GM23338 (cell line): ENCODE measurements at regions not wholly inside any gene's neighbourhood (a gene's known extent, or its start where the extent isn't known, plus 50 kb on each side); places are given as distances from the start of the nearest gene placed in this dataset.

Source experiments
- ATAC-seq: fragments of 200-7000 bp; cut with Tn5 transposase; 3 replicates; pipeline ENCODE4 v1.9.1; 2020
- DNase-seq: peaks from one replicate; pipeline ENCODE4 v3.0.0-alpha.2; 2015; ENCODE audit warnings: low spot score
- H2AFZ ChIP-seq: fragments of 200-600 bp; sonication (generic); 2 replicates; pipeline ENCODE4 v1.8.0; 2016; ENCODE audit warnings: antibody characterized with exemption, mild to moderate bottlenecking, moderate library complexity
- H3F3A ChIP-seq: fragments of 200-600 bp; sonication (generic); replicated peaks from 2 replicates; pipeline ENCODE4 v1.8.0; 2017; ENCODE audit warnings: antibody characterized with exemption, mixed run types, low read depth
- H3K27ac ChIP-seq: fragments of 200-600 bp; sonication (generic); 2 replicates; pipeline ENCODE4 v1.6.1; 2016; ENCODE audit warnings: low read depth
- H3K27me3 ChIP-seq: fragments of 200-600 bp; sonication (generic); 2 replicates; pipeline ENCODE4 v1.8.0; 2016; ENCODE audit warnings: mild to moderate bottlenecking, mixed run types, moderate library complexity; ENCODE audit not compliant: insufficient read depth
- H3K36me3 ChIP-seq: fragments of 200-600 bp; sonication (generic); 2 replicates; pipeline ENCODE4 v1.8.0; 2016; ENCODE audit warnings: mild to moderate bottlenecking; ENCODE audit not compliant: insufficient read depth
- H3K4me1 ChIP-seq: fragments of 200-600 bp; sonication (generic); 2 replicates; pipeline ENCODE4 v1.8.0; 2016; ENCODE audit warnings: mild to moderate bottlenecking, moderate library complexity; ENCODE audit not compliant: insufficient read depth
- H3K4me2 ChIP-seq: fragments of 200-600 bp; sonication (generic); 2 replicates; pipeline ENCODE4 v1.7.1; 2017; ENCODE audit warnings: mixed run types
- H3K4me3 ChIP-seq: fragments of 200-600 bp; sonication (generic); 2 replicates; pipeline ENCODE4 v1.6.1; 2016; ENCODE audit warnings: mixed run types
- H3K79me2 ChIP-seq: fragments of 200-600 bp; sonication (generic); replicated peaks from 2 replicates; pipeline ENCODE4 v1.8.0; 2017; ENCODE audit warnings: mild to moderate bottlenecking; ENCODE audit not compliant: insufficient read depth
- H3K9me2 ChIP-seq: fragments of 200-600 bp; sonication (generic); 2 replicates; pipeline ENCODE4 v1.8.0; 2017; ENCODE audit not compliant: insufficient read depth
- H4K20me1 ChIP-seq: fragments of 200-600 bp; sonication (generic); replicated peaks from 2 replicates; pipeline ENCODE4 v1.8.0; 2017; ENCODE audit warnings: mild to moderate bottlenecking; ENCODE audit not compliant: insufficient read depth
- H3K27ac Mint-ChIP-seq: 2 replicates; pipeline ENCODE4 v1.8.0; 2020; ENCODE audit warnings: inconsistent platforms, mild to moderate bottlenecking, moderate library complexity, mixed read lengths
- H3K27me3 Mint-ChIP-seq: 3 replicates; pipeline ENCODE4 v1.8.0; 2022; ENCODE audit warnings: low read depth, mild to moderate bottlenecking, moderate library complexity, mixed read lengths, inconsistent platforms; ENCODE audit not compliant: insufficient read depth, poor library complexity
- H3K36me3 Mint-ChIP-seq: 3 replicates; pipeline ENCODE4 v1.8.0; 2021; ENCODE audit warnings: low read depth, mild to moderate bottlenecking, inconsistent platforms, moderate library complexity, mixed read lengths
- H3K4me1 Mint-ChIP-seq: 3 replicates; pipeline ENCODE4 v1.8.0; 2020; ENCODE audit warnings: mild to moderate bottlenecking, inconsistent platforms, mixed read lengths
- H3K4me3 Mint-ChIP-seq: 3 replicates; pipeline ENCODE4 v1.8.0; 2021; ENCODE audit warnings: moderate library complexity, mild to moderate bottlenecking, inconsistent platforms, mixed read lengths
- H3K9me3 Mint-ChIP-seq: 3 replicates; pipeline ENCODE4 v1.8.0; 2020; ENCODE audit warnings: moderate library complexity, mild to moderate bottlenecking, inconsistent platforms, mixed read lengths
- POLR2AphosphoS5 ChIP-seq: IDR thresholded peaks from 2 replicates; pipeline ENCODE4 v1.6.1; 2016; ENCODE audit warnings: antibody characterized with exemption, low read depth
- ZNF114 ChIP-seq: fragments of 250-450 bp; sonication (Bioruptor Pico); IDR thresholded peaks from 2 replicates; pipeline ENCODE4 v1.5.0; 2020; ENCODE audit warnings: mild to moderate bottlenecking, moderate library complexity
- ZNF331 ChIP-seq: fragments of 250-450 bp; sonication (Bioruptor Pico); IDR thresholded peaks from 2 replicates; pipeline ENCODE4 v1.5.0; 2020; ENCODE audit warnings: low read depth, mild to moderate bottlenecking, moderate library complexity
- TF ChIP-seq, protein P1 (sequence below), 2 experiments: fragments of 200-600 bp in 1 of 2; sonication (generic) in 1 of 2; conservative IDR thresholded peaks; 2 replicates each; pipeline versions ENCODE4 v1.5.1 to v1.6.1; 2016 to 2017; ENCODE audit warnings: antibody characterized with exemption in 2 of 2, low read depth in 2 of 2, mild to moderate bottlenecking in 2 of 2, moderate library complexity in 1 of 2
- TF ChIP-seq, protein P2 (sequence below): fragments of 250-450 bp; sonication (Bioruptor Pico); IDR thresholded peaks from 2 replicates; pipeline ENCODE4 v1.5.0; 2020; ENCODE audit warnings: mild to moderate bottlenecking, moderate library complexity

DNA sequence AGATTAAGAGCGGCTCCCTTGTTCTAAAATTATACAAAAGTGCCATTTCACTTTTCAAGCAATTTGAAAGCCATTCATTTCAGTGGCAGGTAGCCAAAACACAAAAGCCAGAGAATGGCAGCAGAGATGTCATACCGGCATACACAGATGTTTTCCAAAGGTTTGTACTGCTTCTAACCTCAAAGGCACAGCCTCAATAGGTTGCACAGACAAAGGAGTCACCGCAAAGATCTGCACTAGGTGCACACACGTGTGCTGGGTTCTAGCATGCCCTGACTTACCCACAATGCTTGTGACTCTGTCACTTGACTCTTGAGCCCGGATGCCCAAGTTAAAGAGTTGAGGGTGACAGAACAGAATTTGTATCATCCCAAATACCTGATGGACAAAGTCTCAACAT lies 448.9 kb upstream of the ADGRL2 start:
- Histone ChIP-seq H3K79me2 (no peaks in the 10 kb centered on the region), H3K36me3 (no peaks in the 10 kb centered on the region), H3K27ac (no peak overlapping the region), H2AFZ (no peak overlapping the region), H3K27me3 (no peaks in the 10 kb centered on the region), H3K9me2 (no peaks in the 10 kb centered on the region), H3K4me1 (peaks cover 38% of the 10 kb centered on the region), H4K20me1 (no peaks in the 10 kb centered on the region), H3K4me3 (no peak overlapping the region), H3K4me2 (no peak overlapping the region), H3F3A (no peaks in the 10 kb centered on the region)
- H3K27ac Mint-ChIP-seq, result no peak overlapping the region
- ATAC-seq (no peak), DNase-seq (no peak)
- H3K27me3 Mint-ChIP-seq, result peaks cover 2% of the 10 kb centered on the region
- TF ChIP-seq ZNF331 (CRISPR knock-in tag) (no peak), ZNF114 (no peak), POLR2AphosphoS5 (no peak)
- TF ChIP-seq, protein P1, sequence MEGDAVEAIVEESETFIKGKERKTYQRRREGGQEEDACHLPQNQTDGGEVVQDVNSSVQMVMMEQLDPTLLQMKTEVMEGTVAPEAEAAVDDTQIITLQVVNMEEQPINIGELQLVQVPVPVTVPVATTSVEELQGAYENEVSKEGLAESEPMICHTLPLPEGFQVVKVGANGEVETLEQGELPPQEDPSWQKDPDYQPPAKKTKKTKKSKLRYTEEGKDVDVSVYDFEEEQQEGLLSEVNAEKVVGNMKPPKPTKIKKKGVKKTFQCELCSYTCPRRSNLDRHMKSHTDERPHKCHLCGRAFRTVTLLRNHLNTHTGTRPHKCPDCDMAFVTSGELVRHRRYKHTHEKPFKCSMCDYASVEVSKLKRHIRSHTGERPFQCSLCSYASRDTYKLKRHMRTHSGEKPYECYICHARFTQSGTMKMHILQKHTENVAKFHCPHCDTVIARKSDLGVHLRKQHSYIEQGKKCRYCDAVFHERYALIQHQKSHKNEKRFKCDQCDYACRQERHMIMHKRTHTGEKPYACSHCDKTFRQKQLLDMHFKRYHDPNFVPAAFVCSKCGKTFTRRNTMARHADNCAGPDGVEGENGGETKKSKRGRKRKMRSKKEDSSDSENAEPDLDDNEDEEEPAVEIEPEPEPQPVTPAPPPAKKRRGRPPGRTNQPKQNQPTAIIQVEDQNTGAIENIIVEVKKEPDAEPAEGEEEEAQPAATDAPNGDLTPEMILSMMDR (conservative IDR thresholded peaks at IDR 0.05; ENCODE audit: low read depth in 2 of 2), result no peak
- TF ChIP-seq, protein P2, sequence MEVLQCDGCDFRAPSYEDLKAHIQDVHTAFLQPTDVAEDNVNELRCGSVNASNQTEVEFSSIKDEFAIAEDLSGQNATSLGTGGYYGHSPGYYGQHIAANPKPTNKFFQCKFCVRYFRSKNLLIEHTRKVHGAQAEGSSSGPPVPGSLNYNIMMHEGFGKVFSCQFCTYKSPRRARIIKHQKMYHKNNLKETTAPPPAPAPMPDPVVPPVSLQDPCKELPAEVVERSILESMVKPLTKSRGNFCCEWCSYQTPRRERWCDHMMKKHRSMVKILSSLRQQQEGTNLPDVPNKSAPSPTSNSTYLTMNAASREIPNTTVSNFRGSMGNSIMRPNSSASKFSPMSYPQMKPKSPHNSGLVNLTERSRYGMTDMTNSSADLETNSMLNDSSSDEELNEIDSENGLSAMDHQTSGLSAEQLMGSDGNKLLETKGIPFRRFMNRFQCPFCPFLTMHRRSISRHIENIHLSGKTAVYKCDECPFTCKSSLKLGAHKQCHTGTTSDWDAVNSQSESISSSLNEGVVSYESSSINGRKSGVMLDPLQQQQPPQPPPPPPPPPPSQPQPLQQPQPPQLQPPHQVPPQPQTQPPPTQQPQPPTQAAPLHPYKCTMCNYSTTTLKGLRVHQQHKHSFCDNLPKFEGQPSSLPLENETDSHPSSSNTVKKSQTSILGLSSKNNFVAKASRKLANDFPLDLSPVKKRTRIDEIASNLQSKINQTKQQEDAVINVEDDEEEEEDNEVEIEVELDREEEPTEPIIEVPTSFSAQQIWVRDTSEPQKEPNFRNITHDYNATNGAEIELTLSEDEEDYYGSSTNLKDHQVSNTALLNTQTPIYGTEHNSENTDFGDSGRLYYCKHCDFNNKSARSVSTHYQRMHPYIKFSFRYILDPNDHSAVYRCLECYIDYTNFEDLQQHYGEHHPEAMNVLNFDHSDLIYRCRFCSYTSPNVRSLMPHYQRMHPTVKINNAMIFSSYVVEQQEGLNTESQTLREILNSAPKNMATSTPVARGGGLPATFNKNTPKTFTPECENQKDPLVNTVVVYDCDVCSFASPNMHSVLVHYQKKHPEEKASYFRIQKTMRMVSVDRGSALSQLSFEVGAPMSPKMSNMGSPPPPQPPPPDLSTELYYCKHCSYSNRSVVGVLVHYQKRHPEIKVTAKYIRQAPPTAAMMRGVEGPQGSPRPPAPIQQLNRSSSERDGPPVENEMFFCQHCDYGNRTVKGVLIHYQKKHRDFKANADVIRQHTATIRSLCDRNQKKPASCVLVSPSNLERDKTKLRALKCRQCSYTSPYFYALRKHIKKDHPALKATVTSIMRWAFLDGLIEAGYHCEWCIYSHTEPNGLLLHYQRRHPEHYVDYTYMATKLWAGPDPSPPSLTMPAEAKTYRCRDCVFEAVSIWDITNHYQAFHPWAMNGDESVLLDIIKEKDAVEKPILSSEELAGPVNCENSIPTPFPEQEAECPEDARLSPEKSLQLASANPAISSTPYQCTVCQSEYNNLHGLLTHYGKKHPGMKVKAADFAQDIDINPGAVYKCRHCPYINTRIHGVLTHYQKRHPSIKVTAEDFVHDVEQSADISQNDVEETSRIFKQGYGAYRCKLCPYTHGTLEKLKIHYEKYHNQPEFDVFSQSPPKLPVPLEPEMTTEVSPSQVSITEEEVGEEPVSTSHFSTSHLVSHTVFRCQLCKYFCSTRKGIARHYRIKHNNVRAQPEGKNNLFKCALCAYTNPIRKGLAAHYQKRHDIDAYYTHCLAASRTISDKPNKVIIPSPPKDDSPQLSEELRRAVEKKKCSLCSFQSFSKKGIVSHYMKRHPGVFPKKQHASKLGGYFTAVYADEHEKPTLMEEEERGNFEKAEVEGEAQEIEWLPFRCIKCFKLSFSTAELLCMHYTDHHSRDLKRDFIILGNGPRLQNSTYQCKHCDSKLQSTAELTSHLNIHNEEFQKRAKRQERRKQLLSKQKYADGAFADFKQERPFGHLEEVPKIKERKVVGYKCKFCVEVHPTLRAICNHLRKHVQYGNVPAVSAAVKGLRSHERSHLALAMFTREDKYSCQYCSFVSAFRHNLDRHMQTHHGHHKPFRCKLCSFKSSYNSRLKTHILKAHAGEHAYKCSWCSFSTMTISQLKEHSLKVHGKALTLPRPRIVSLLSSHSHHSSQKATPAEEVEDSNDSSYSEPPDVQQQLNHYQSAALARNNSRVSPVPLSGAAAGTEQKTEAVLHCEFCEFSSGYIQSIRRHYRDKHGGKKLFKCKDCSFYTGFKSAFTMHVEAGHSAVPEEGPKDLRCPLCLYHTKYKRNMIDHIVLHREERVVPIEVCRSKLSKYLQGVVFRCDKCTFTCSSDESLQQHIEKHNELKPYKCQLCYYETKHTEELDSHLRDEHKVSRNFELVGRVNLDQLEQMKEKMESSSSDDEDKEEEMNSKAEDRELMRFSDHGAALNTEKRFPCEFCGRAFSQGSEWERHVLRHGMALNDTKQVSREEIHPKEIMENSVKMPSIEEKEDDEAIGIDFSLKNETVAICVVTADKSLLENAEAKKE (CRISPR knock-in tag), result no peak
- peaks cover 51% of the 10 kb centered on the region for H3K4me1 Mint-ChIP-seq
- H3K9me3 Mint-ChIP-seq, result 0 out of 3 replicates have a peak, but pooled peaks cover 4% of the 10 kb centered on the region
- 0 out of 3 replicates have a peak, but pooled peaks cover 6% of the 10 kb centered on the region for H3K36me3 Mint-ChIP-seq
- no peak overlapping the region for H3K4me3 Mint-ChIP-seq
